Stimulated activated naive B cell treated with anti-CD40 and anti-IgM and Interleukin-4, amounts not matched to agents 10 μg/mL and 1 μg/mL and 100 μg/mL, for 72 hours (primary cell): ENCODE measurements at regions not wholly inside any gene's neighbourhood (a gene's known extent, or its start where the extent isn't known, plus 50 kb on each side); places are given as distances from the start of the nearest gene placed in this dataset.

ENCODE experiments used
- ATAC-seq, 2 donors: fragments of 150-1000 bp; cut with Tn5 transposase; replicated peaks; 2 replicates each; pipeline ENCODE4 v1.10.0; 2021; ENCODE audit warnings: moderate library complexity in 1 of 2
- DNase-seq: peaks from one replicate; pipeline ENCODE4 v3.0.0; 2021
- H3K27ac Mint-ChIP-seq: one replicate; pipeline ENCODE4 v1.8.0; 2022; ENCODE audit warnings: mild to moderate bottlenecking, mixed read lengths
- H3K27me3 Mint-ChIP-seq, 2 donors: one replicate each; pipeline ENCODE4 v1.8.0; 2022; ENCODE audit warnings: mixed read lengths in 2 of 2
- H3K36me3 Mint-ChIP-seq, 2 donors: one replicate each; pipeline ENCODE4 v1.8.0; 2022; ENCODE audit warnings: mixed read lengths in 2 of 2, mild to moderate bottlenecking in 1 of 2
- H3K4me1 Mint-ChIP-seq, 2 donors: one replicate each; pipeline ENCODE4 v1.8.0; 2022; ENCODE audit warnings: mixed read lengths in 2 of 2, mild to moderate bottlenecking in 1 of 2
- H3K4me3 Mint-ChIP-seq, 2 donors: one replicate each; pipeline ENCODE4 v1.8.0; 2022; ENCODE audit warnings: mild to moderate bottlenecking in 2 of 2, mixed read lengths in 2 of 2, moderate library complexity in 1 of 2
- H3K9me3 Mint-ChIP-seq, 2 donors: one replicate each; pipeline ENCODE4 v1.8.0; 2022; ENCODE audit warnings: mixed read lengths in 2 of 2, mild to moderate bottlenecking in 1 of 2

GRCh38 chr21:23463365-23463764 lies 2143.9 kb downstream of the MRPL39 start:
- H3K4me1 Mint-ChIP-seq: no peaks in the 10 kb centered on the region
- ATAC-seq (no peak), DNase-seq (no peak)
- no peaks in the 10 kb centered on the region for H3K36me3 Mint-ChIP-seq
- no peak overlapping the region for H3K4me3 Mint-ChIP-seq
- no peak overlapping the region for H3K27ac Mint-ChIP-seq
- H3K27me3 Mint-ChIP-seq: no peaks in the 10 kb centered on the region
- H3K9me3 Mint-ChIP-seq: peaks cover 1 to 5% of the 10 kb centered on the region in 2 donors

GRCh38 chr21:23455676-23456075 lies 2151.6 kb downstream of the MRPL39 start:
- H3K27ac Mint-ChIP-seq: no peak overlapping the region
- DNase-seq: no peak
- H3K4me3 Mint-ChIP-seq: no peak overlapping the region
- peaks cover 3 to 5% of the 10 kb centered on the region in 2 donors for H3K4me1 Mint-ChIP-seq
- H3K27me3 Mint-ChIP-seq: no peaks in the 10 kb centered on the region
- ATAC-seq: no peak
- H3K36me3 Mint-ChIP-seq: no peaks in the 10 kb centered on the region
- H3K9me3 Mint-ChIP-seq: no peaks in the 10 kb centered on the region

- Mint-ChIP-seq H3K36me3 (no peaks in the 10 kb centered on the region), H3K27me3 (no peaks in the 10 kb centered on the region), H3K4me3 (peak overlapping the region; percentile 25 to 52), H3K9me3 (no peaks in the 10 kb centered on the region), H3K27ac (no peak overlapping the region), H3K4me1 (peaks cover 3 to 5% of the 10 kb centered on the region in 2 donors)
- DNase-seq: peak; percentile 47
- peak; percentile 92 to 94 for ATAC-seq
These were observed 2154.7 kb downstream of the MRPL39 start for GRCh38 chr21:23452384-23453083.

GRCh38 chr21:23445307-23445706 lies 2162.0 kb downstream of the MRPL39 start:
- Mint-ChIP-seq H3K27me3 (no peaks in the 10 kb centered on the region), H3K4me1 (no peaks in the 10 kb centered on the region), H3K9me3 (no peaks in the 10 kb centered on the region), H3K4me3 (no peak overlapping the region), H3K27ac (no peak overlapping the region), H3K36me3 (no peaks in the 10 kb centered on the region)
- DNase-seq: no peak
- ATAC-seq: no peak

GRCh38 chr21:23438081-23438480 lies 2169.2 kb downstream of the MRPL39 start:
- Mint-ChIP-seq H3K27ac (no peak overlapping the region), H3K4me3 (no peak overlapping the region), H3K4me1 (no peaks in the 10 kb centered on the region)

GRCh38 chr21:23402929-23403520 lies 2204.3 kb downstream of the MRPL39 start:
- Mint-ChIP-seq H3K4me1 (no peaks in the 10 kb centered on the region), H3K9me3 (no peaks in the 10 kb centered on the region), H3K36me3 (no peaks in the 10 kb centered on the region), H3K27me3 (peaks cover 0 to 4% of the 10 kb centered on the region in 2 donors), H3K4me3 (no peak overlapping the region), H3K27ac (no peak overlapping the region)
- ATAC-seq (no peak), DNase-seq (no peak)

More at GRCh38 chr21:23438081-23438480, 2169.2 kb downstream of the MRPL39 start:
- ATAC-seq (no peak), DNase-seq (no peak)
- Mint-ChIP-seq H3K36me3 (no peaks in the 10 kb centered on the region), H3K27me3 (no peaks in the 10 kb centered on the region), H3K9me3 (peaks cover 2 to 6% of the 10 kb centered on the region in 2 donors)

GRCh38 chr21:23401278-23401677 lies 2206.0 kb downstream of the MRPL39 start:
- ATAC-seq (peak; percentile 42 to 51), DNase-seq (no peak)
- no peaks in the 10 kb centered on the region for H3K9me3 Mint-ChIP-seq
- no peak overlapping the region for H3K4me3 Mint-ChIP-seq
- H3K36me3 Mint-ChIP-seq: no peaks in the 10 kb centered on the region
- H3K27ac Mint-ChIP-seq: no peak overlapping the region
- H3K27me3 Mint-ChIP-seq: peaks cover 0 to 4% of the 10 kb centered on the region in 2 donors
- H3K4me1 Mint-ChIP-seq: no peaks in the 10 kb centered on the region

- H3K36me3 Mint-ChIP-seq: no peaks in the 10 kb centered on the region
- H3K27ac Mint-ChIP-seq: no peak overlapping the region
- ATAC-seq: no peak
These were observed 2208.6 kb downstream of the MRPL39 start for GRCh38 chr21:23398726-23399125.

GRCh38 chr21:23394458-23394857 lies 2212.8 kb downstream of the MRPL39 start:
- Mint-ChIP-seq H3K36me3 (no peaks in the 10 kb centered on the region), H3K4me3 (no peak overlapping the region), H3K9me3 (no peaks in the 10 kb centered on the region), H3K27me3 (no peaks in the 10 kb centered on the region), H3K4me1 (no peaks in the 10 kb centered on the region), H3K27ac (no peak overlapping the region)
- DNase-seq (no peak), ATAC-seq (no peak)

More at GRCh38 chr21:23398726-23399125, 2208.6 kb downstream of the MRPL39 start:
- H3K4me1 Mint-ChIP-seq: no peaks in the 10 kb centered on the region
- H3K4me3 Mint-ChIP-seq: no peak overlapping the region
- no peak for DNase-seq
- no peaks in the 10 kb centered on the region for H3K9me3 Mint-ChIP-seq
- peaks cover 0 to 4% of the 10 kb centered on the region in 2 donors for H3K27me3 Mint-ChIP-seq

GRCh38 chr21:23384679-23385078 lies 2222.6 kb downstream of the MRPL39 start:
- no peak for ATAC-seq
- no peaks in the 10 kb centered on the region for H3K4me1 Mint-ChIP-seq
- H3K27ac Mint-ChIP-seq: no peak overlapping the region
- no peaks in the 10 kb centered on the region for H3K9me3 Mint-ChIP-seq
- no peak for DNase-seq
- no peaks in the 10 kb centered on the region for H3K36me3 Mint-ChIP-seq
- H3K27me3 Mint-ChIP-seq: peaks cover 0 to 4% of the 10 kb centered on the region in 2 donors
- no peak overlapping the region for H3K4me3 Mint-ChIP-seq

GRCh38 chr21:23374155-23374554 lies 2233.1 kb downstream of the MRPL39 start:
- DNase-seq (no peak), ATAC-seq (no peak)
- no peak overlapping the region for H3K4me3 Mint-ChIP-seq
- H3K36me3 Mint-ChIP-seq: no peaks in the 10 kb centered on the region
- no peak overlapping the region for H3K27ac Mint-ChIP-seq
- H3K27me3 Mint-ChIP-seq: no peaks in the 10 kb centered on the region
- H3K9me3 Mint-ChIP-seq: peaks cover 0 to 2% of the 10 kb centered on the region in 2 donors
- no peaks in the 10 kb centered on the region for H3K4me1 Mint-ChIP-seq

- ATAC-seq: no peak
- Mint-ChIP-seq H3K4me1 (no peaks in the 10 kb centered on the region), H3K36me3 (no peaks in the 10 kb centered on the region), H3K4me3 (no peak overlapping the region), H3K9me3 (peaks cover 7 to 15% of the 10 kb centered on the region in 2 donors), H3K27ac (no peak overlapping the region), H3K27me3 (no peaks in the 10 kb centered on the region)
- no peak for DNase-seq
These were observed 2250.4 kb downstream of the MRPL39 start for GRCh38 chr21:23356905-23357304.

- Mint-ChIP-seq H3K9me3 (no peaks in the 10 kb centered on the region), H3K36me3 (no peaks in the 10 kb centered on the region), H3K27ac (no peak overlapping the region), H3K27me3 (no peaks in the 10 kb centered on the region), H3K4me1 (no peaks in the 10 kb centered on the region), H3K4me3 (no peak overlapping the region)
- ATAC-seq (no peak), DNase-seq (no peak)
These were observed 2291.1 kb downstream of the MRPL39 start for GRCh38 chr21:23316190-23316589.

GRCh38 chr21:23308741-23309140 lies 2298.5 kb downstream of the MRPL39 start:
- no peaks in the 10 kb centered on the region for H3K36me3 Mint-ChIP-seq
- H3K4me1 Mint-ChIP-seq: no peaks in the 10 kb centered on the region
- H3K9me3 Mint-ChIP-seq: no peaks in the 10 kb centered on the region
- H3K4me3 Mint-ChIP-seq: no peak overlapping the region
- ATAC-seq (no peak), DNase-seq (no peak)
- H3K27ac Mint-ChIP-seq: no peak overlapping the region
- no peaks in the 10 kb centered on the region for H3K27me3 Mint-ChIP-seq

- Mint-ChIP-seq H3K9me3 (no peaks in the 10 kb centered on the region), H3K36me3 (no peaks in the 10 kb centered on the region), H3K4me1 (no peaks in the 10 kb centered on the region), H3K27ac (no peak overlapping the region), H3K27me3 (no peaks in the 10 kb centered on the region), H3K4me3 (no peak overlapping the region)
- no peak for DNase-seq
- no peak for ATAC-seq
These were observed 2300.2 kb downstream of the MRPL39 start for GRCh38 chr21:23307065-23307464.
